LHCN-M2 (cell line): ENCODE measurements at regions not wholly inside any gene's neighbourhood (a gene's known extent, or its start where the extent isn't known, plus 50 kb on each side); places are given as distances from the start of the nearest gene placed in this dataset.
A peak's percentile ranks its signal among the peaks of the same experiment; 100 is the strongest.

Experiments used
- DNase-seq: peaks from one replicate; pipeline ENCODE4 v3.0.0-alpha.2; 2012; ENCODE audit warnings: low read depth

GRCh38 chr18:61756244-61756643 is 136.6 kb downstream of the RNF152 start:
- DNase-seq: no peak

GRCh38 chr18:61755555-61755954 is 137.3 kb downstream of the RNF152 start:
- no peak for DNase-seq

- no peak for DNase-seq
These were observed 138.7 kb downstream of the RNF152 start for GRCh38 chr18:61754039-61754583.

DNA sequence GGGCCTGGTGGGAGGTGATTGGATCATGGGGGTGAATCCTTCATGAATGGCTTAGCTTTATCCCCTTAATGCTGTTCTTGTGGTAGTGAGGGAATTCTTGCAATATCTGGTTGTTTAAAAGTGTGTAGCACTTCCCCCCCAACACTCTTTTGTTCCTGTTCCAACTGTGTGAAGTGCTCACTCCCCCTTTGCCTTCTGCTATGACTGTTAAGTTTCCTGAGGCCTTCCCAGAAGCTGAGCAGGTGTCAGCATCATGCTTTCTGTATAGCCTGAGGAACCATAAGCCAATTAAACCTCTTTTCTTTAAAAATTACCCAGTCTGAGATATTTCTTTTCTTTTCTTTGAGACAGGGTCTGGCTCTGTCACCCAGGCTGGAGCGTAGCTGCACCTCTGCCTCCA is 139.4 kb downstream of the RNF152 start:
- DNase-seq: no peak

DNA sequence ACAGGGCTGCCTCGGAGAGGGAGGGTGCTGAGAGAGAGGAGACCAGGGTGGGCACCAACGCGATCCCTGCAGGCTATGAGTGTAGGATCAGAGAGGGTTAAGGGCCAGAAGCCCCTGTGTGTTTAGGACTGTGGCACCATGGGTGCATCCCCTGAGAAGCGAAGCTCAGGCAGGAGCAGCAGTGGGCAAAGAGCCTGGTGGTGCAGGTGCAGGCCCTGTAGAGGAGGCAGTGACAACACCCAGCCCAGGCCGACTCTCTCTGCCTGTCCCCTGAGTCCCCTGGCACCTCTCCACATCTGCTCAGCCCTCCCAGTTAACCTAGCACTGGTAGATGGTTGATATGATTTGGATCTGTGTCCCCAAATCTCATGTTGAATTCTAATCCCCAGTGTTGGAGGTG is 139.8 kb downstream of the RNF152 start:
- DNase-seq: no peak

GRCh38 chr18:61750840-61751668 is 141.8 kb downstream of the RNF152 start:
- no peak for DNase-seq

DNA sequence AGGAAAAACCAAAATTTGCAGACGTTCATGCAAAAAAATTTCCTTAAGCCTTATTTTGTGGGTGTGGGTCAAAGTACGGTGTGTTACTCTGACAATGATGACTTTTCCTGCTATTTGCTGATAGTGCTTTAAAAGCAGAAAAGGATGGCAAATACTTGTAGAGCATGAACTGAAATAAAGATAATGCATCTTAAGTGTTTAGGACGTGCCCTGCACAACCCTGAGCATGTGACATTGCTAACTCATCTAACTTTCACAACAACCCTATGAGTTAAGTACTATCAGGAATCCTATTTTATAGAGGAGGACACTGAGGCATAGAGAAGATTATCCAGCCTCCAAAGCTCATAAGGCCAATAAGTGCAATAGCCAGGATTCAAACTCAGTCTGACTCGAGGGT is 143.3 kb downstream of the RNF152 start:
- no peak for DNase-seq

- no peak for DNase-seq
These were observed 143.8 kb downstream of the RNF152 start for GRCh38 chr18:61749031-61749430.

- no peak for DNase-seq
These were observed 144.8 kb downstream of the RNF152 start for GRCh38 chr18:61748004-61748403.

DNA sequence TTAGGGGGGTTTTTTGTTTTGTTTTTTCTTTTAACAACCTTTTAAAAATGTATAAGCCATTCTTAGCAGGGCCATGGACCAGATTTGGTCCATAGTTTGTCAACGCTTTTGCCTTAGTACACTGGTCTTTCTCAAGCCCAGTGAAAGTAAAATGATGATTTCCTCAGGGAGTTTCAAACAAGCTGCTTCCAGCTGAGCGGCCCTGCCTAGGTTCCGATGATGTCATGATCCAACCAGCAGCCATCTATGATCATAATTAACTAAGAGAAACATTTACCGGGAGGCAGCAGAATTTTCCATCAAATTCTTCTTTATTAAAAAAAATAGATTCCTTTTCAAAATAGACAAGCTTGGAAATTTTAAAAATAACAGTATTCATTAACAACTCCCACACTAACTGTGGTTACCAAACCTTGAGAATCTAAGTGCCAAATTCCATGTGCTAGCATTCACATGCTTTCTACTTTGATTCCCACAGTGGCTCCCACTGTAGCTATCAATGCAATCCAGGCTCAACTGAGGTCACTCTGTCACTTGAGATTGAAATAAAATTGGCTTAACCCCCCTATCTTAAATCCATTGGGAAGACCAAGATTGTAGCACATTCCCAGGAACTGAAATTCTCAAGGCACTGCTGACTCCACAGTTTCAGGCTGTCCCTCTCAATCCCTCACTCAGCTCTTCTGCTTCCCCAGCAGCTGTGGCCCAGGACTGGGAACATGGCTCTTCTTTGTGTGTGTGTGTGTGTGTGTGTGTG is 148.9 kb downstream of the RNF152 start:
- DNase-seq: no peak

DNA sequence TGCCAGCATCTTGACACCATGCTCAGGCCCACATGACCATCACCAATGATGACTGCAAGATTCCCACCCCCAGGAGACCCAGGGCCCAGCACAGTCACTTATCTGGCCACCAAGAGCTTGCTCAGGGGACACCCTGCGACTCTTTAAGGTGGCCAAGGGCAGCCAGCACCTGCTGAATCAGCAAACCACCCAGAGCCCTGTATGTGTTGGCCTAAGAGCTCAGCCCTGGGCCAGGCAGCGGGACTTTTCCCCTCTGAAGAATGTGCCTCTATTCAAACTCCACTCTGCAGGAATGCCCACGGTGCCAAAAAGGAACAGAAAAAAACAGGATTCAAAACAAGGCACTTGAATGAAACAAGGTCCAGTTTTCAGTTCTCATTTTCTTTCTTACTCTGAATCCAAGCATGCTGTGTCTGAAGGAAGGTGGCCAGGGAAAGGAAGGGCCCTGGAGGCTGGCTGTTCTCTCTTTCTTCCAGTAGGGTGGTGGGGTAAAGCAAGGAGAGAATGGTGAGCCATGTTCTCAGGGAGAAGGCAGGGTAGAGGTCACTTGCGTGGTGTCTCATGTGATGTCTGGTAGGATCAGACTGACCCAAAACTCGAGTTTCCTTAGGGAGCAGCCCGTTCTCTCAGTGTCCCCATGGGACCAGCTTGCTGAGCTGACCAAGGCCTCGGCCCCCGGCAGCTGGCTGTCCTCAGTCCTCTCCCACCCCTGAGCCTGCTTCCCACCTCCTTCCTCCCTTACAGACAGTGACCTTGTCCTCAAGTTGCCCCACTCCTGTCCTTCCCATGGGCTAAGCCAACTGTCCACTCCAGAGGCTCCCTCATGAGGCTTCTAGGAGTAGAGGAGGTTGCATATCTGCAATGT is 150.0 kb downstream of the RNF152 start:
- no peak for DNase-seq

DNA sequence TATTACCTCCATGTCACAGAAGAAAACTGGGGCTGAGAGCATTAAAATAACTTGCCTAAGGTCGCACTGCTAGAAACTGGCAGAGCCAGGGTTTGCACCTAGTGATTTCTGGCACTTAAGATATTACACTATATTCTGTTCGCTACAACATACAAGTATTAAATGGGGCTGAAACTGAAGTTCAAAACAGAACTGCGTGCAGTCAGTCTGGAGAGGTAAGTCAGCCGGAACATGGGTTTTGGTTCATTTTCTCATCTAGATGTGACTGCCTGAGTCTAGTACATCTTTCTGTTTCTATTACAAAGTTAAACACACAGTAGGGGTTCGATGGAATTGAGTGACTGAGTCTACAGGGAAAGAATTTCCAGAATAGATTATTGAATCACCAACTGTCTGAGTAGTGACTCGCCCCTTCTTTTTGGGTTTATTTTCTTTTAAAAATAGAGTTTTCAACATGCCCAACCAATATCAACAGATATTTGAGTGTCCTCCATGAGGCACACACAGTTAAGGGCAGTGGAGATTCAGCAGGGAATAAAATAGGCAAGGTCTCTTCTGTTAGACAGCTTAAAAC is 150.8 kb downstream of the RNF152 start:
- no peak for DNase-seq

DNA sequence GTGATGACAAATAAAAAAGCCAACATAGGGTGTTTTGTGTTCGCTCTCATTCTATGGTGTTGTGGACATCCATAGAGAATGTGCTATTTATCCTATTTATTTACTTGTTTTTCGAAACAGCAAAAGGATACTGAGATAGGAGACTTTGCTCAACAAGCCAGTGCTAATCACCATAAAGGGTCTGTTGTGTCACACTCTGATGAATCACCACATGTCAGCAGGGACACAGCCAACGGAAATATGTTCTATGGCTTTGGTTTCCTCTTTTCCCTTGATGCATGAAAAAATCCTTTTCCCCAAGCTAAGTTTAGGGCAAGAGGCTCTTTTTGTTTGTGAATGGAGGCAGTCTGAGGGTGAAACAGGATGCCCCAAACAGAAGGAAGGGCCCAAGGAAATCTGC is 154.3 kb downstream of the RNF152 start:
- peak; percentile 28 for DNase-seq

GRCh38 chr18:61738042-61738441 is 154.8 kb downstream of the RNF152 start:
- no peak for DNase-seq

DNA sequence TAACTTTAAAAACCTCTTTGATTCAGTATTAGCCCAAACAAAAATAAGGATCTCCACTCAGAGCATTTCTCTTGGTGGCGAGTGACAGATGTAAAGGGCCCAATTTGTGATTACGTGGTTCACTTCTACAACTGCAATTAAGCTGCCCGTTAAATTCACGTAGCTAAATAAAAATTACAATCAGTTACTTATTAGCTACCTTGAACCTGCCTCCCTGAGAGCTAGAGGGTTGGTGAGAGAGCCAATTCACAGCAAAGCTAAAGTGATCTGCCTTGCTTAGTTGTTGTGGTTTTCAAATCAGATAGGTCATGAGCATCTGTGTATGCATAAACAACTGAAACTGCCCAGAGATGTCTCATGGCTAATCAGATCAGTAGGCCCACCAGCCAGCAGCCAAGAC is 156.7 kb downstream of the RNF152 start:
- DNase-seq: no peak

DNA sequence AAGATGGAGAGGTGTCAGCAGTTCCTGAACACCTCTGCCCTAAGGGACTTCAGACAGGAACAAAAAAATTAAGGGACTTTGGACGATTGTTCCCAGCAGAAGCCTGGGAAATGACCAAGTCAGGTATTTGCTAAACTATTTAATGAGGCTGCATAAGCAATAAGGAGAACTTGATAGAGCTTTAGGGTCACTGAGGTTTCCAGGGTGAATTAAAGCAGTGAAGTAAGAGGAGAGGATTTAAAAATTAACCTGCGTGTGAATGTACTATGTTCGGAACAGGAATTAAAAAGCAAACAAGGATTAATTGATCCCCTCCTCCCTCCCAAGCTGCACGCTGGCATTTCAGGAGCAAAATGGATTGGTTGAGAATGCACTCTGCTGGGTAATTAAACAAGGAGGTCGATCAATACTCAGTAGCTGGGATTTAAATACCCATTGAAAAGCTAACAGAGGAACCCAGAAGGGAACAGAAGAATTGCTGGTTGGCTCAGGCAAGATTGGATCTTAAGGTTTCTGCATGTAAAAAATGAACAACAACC is 157.2 kb downstream of the RNF152 start:
- no peak for DNase-seq

DNA sequence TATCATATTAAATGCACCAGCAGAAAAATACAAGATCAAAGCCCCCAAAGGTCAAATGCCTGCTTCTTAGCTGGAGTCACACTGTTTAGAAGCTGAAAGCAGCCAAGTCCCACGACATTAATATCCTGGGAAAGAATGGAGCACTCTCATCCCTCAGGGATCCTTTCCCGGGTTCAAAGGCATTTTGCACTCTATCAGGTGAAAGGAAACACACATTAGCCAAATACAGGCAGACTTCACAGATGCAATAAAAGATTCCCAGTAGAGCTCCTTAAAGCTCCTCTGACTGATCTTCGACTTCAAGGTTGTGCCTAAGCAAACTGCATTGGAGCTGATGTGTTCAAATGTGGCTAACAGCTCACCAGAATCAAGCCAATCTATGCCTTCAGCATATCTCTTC is 158.4 kb downstream of the RNF152 start:
- DNase-seq: no peak

DNA sequence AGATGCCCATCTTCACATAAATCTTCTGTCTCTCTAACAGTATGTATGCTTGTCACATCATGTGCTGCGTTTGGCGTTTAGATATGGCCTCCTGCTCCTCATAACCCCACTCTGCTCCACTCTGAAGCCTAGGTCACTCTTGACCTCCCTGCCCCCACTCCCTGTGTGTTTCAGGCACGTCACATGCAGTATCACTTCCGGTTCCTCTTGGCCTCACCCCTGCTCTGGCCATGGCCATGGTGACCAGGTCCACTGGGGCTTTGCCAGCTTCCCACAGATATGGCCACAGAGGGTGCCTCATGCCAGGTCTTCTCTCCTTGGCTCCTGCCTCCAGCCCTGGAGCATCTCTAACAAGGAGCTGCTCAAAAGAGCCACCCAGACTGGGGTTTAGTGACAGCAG is 160.0 kb downstream of the RNF152 start:
- DNase-seq: no peak

DNA sequence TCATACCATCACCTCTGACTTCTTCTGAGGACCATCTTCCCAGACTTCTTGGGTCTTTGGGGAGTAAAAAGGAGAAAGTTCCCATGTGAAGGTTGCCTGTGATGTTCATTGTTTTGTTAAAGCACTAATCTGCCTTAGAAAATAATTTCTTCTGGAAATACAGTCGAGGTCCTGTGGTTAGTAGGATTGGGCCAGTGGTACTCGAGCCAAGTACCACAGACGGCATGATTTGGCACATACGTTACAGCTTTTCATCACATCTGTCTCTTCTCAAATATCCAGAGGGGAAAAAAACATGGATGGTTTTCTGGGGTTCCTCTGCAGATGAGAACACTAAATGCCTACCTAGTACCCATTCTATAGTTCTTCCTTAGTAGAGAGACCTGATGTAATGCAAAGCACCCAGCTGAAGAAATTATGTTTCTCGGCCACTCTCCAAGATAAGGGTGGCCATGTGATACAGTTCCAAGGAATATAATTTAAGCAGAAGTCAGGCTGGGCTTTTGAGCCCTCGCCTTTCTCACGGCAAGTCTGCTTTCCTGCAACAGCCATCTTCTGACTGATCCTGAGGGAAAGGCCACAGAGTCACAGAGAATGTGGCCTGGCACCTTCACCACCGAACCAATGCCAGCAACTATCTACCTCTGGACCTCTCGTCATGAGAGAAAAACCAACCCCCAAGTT is 161.0 kb downstream of the RNF152 start:
- DNase-seq: no peak

GRCh38 chr18:61731178-61731577 is 161.6 kb downstream of the RNF152 start:
- DNase-seq: no peak

GRCh38 chr18:61729322-61729721 is 163.5 kb downstream of the RNF152 start:
- DNase-seq: no peak
